GM18868 (cell line): ENCODE measurements at regions not wholly inside any gene's neighbourhood (a gene's known extent, or its start where the extent isn't known, plus 50 kb on each side); places are given as distances from the start of the nearest gene placed in this dataset.

Experiments used
- ATAC-seq: cut with Tn5 transposase; IDR thresholded peaks from one replicate; pipeline ENCODE4 v1.9.1; 2021; ENCODE audit warnings: mild to moderate bottlenecking, moderate library complexity; ENCODE audit not compliant: unreplicated experiment

- ATAC-seq, result no peak
Measured at GRCh38 chr14:31964490-31964889, 112.6 kb upstream of the ARHGAP5 start.

GRCh38 chr14:31965071-31965734 is 111.9 kb upstream of the ARHGAP5 start:
- ATAC-seq, result no peak

- no peak for ATAC-seq
Measured at GRCh38 chr14:31965735-31966598, 111.1 kb upstream of the ARHGAP5 start.

DNA sequence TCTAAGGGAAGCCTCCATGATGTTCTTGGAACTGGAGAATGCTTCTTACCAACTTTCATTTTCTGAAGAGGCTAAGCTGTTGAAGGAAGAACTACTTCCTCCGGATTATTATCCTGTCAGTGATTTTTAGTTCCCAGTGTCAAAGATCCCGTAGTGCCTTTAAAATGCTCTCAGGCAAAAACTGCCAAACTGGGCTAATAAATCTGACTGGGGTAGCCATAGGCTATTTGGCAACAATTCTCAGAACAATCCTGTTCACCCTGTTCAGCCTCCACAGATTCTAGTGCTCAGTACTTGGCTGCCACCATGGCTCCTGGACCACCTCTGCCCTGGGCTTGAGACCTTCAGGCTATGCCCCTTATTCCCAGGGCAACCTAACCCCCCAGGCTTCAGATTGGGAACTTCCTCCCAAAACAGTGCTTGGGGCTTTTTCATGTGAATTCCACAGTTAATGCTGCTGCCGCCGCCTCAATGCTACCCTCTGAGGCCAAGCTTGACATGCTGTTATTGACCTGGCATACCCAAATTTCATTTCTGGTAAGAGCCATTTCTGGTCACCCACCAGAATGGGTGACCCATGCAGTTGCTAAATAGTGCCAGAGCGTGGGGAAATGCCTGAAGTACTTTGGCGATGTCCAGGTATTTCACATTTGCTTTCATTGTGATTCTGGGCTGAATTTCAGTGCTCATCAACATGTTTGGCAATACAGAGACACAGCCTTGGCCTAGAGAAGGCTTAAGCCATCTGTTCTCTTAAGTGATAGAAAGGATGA is 110.0 kb upstream of the ARHGAP5 start:
- ATAC-seq, result no peak

DNA sequence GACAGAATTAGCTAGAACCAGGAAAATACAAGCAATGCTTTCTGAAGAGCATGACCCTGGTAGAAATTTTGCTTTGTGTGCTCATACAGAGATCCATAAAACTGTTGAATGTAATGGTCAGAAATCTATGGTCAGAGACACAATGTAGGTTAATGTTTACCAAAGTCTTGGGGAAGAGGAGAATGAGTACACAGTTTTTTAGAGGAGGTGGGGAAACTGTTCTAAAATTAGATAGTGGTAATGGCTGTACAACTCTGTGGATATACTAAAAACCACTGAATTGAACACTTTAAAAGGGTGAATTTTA is 109.5 kb upstream of the ARHGAP5 start:
- ATAC-seq, result no peak

DNA sequence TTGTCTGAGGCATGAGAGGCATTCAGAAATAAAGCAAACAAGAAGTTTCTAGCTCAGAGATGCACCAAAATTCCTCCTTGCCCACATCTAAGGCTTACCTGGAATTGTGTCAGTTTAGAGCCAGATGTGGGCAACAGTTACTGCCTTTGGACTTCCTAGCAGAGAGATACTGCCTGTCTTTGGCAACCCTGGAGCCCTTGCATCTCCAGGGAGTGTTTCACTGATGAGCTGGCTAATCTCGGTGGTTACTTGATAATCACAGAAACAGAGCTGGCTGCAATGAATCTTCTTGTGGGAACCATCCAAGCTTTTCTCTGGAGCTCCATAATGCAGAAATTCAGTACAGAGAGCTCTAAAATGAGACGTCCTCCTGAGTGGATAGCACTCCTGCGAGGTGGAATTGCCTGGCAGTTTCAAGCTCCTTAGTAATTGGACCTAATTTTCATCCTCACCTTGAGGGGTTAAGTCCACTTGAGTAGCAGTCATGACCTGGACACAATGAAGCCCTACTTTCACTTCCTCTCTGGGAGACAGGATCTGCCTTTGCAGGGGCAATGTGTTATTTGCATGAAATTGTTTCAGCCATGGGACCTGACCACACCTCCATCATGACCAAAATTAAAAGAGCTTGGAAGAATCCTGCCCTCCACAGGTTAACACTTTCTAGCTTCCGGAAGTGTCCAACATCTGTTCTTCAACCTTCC is 108.8 kb upstream of the ARHGAP5 start:
- no peak for ATAC-seq

GRCh38 chr14:31968956-31969698 is 108.0 kb upstream of the ARHGAP5 start:
- ATAC-seq, result no peak

DNA sequence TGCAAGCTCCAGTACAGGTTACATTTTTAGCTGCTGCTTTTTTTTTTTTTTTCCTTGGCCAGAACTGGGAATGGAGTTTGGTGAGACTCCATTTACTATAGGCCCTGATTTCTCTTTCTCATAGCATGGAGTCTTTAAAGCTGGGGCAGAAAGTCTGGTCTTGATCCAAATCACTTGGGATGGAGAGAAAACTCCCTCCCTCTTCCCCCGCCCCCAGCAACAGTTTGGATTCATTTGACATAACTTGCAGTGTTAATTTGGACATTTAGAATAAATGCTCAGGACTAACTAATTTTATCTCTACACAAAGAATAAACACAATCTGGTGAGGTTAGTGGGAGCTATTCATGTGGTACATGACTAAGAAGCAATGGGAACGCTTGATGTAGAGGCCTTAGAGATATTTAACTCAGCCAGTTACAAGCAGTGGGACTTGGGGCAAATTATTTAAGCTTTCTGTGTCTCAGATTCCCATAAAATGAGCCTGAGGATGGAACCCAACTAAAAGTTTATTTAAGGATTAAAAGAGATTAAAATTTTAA is 107.3 kb upstream of the ARHGAP5 start:
- ATAC-seq, result no peak

DNA sequence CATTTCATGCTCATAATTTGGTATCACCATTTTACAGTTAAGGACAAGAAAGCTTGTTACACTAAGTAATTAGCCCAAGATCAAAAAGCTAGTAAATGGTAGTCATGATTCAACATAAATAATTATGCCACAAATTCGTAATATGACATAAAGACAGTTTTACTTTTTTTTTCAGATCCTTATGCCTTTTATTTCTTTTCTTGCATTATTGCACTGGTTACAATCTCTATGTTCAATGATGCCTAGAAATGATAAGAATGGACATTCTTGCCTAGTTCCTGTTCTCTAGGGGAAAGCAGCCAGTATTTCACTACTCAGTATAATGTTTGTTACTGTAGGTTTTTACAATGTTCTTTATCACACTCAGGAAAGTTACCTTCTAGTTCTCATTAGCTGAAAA is 106.4 kb upstream of the ARHGAP5 start:
- no peak for ATAC-seq

DNA sequence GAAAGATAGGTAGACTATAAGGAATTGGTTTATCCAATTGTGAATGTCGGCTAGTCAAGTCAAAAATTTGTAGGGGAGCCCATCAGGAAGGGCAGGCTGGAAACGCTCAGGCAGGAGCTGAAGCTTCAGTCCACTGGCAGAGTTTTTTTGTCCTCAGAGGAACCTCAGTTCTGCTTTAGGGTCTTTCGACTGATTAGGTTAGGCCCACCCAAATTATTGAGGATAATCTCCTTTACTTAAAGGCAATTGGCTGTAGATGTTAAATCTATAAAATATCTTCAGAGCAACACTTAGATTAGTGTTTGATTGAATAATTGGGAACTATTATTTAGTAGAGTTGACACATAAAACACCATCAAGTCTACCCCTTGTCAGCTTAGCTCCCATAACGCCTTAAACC is 105.5 kb upstream of the ARHGAP5 start:
- no peak for ATAC-seq

DNA sequence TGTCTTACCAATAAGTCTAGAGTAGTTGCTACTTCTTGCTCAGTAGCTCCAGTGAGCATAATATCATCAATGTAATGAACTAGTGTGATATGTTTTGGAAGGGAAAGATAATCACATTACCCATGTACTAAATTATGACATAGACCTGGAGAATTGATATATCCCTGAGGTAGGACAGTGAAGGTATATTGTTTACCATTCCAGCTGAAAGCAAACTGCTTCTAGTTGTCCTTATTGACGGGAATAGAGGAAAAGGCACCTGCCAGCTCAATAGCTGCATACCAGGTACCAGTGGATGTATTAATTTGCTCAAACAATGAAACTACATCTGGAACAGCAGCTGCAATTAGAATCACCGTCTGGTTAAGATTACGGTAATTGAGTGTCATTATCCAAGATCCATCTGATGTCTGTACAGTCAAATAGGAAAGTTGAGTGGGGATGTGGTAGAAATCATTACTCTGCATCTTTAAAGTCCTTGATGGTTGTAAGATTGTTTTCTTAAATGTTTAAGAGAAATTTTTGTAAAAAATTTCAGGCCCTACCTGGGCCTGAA is 100.0 kb upstream of the ARHGAP5 start:
- no peak for ATAC-seq

GRCh38 chr14:31978423-31978822 is 98.7 kb upstream of the ARHGAP5 start:
- no peak for ATAC-seq

- no peak for ATAC-seq
Measured at GRCh38 chr14:31982642-31983041, 94.5 kb upstream of the ARHGAP5 start.

- no peak for ATAC-seq
Measured at GRCh38 chr14:31986405-31986804, 90.7 kb upstream of the ARHGAP5 start.

GRCh38 chr14:31987721-31988120 is 89.4 kb upstream of the ARHGAP5 start:
- ATAC-seq, result no peak

DNA sequence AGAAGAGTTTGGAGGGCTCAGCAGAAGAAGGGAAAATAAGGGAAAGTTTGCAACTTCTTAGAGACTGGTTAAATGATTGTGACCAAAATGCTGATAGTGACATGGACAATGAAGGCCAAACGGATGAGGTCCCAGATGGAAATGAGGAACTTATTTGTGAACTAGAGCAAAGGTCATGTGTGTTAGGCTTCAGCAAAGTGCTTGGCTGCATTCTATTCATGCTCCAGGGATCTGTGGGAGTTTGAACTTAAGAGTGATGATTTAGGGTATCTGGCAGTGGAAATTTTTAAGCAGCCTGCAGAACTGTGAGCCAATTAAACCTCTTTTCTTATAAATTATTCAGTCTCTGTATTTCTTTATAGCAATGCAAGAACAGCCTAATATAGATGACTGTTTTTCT is 88.9 kb upstream of the ARHGAP5 start:
- no peak for ATAC-seq

GRCh38 chr14:31990183-31990857 is 86.8 kb upstream of the ARHGAP5 start:
- ATAC-seq, result no peak

GRCh38 chr14:31990926-31991572 is 86.1 kb upstream of the ARHGAP5 start:
- no peak for ATAC-seq

- no peak for ATAC-seq
Measured at GRCh38 chr14:31992011-31992447, 85.1 kb upstream of the ARHGAP5 start.
